ENCODE measurements at regions not wholly inside any gene's neighbourhood (a gene's known extent, or its start where the extent isn't known, plus 50 kb on each side); places are given as distances from the start of the nearest gene placed in this dataset.
"Not testable (repeated sequence)": the region's sequence is repeated elsewhere in the genome, so short reads cannot be mapped to it uniquely, and the experiment has no call there.

DNA sequence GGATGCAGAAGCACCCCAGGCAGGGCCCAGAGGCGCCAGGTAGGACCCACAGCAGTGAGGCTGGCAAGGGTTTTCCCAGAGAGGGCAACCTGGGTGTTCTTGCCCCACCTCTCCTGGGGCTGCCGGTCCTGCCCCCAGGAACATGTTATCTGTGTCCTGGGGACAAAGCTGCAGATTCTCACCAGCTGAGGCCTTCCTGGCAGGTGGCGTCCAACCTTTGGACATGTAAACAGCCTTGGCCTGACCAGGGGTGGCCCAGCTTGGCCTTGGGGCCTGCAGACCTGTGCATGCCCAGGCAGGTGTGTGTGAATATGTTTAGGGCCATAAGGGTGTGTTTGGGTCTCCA is 101.8 kb upstream of the LARP1 start:
- no peak for DNase-seq (ENCODE audit: low spot score)

DNA sequence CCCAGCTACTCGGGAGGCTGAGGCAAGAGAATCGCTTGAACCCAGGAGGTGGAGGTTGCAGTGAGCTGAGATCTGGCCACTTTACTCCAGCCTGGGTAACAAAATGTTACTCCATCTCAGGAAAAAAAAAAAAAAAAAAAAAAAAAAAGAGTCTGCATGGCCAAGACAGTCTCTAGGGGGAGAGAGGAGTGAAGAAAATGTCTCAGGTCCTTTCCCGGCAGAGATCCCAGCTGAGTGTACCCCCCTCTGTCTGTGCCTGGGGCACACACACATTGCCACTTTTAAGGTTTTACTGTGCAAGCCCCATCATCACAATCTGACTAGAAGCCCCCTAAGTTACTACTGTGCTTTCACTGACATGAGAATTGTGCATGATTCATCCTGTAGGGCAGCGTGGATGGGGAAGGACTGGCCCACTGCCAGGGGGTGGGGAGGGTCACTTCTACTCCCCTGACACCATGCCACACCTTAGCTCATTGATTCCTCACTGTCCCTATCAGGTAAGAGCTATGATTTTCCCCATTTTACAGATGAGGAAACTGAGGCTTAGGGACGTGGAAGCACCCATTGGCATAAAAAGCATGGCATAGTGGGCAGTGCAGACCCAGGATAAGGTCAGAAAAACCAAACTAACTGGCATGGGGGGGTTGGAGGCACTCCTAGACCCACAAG is 102.3 kb upstream of the LARP1 start:
- no peak for DNase-seq (ENCODE audit: low spot score)

DNA sequence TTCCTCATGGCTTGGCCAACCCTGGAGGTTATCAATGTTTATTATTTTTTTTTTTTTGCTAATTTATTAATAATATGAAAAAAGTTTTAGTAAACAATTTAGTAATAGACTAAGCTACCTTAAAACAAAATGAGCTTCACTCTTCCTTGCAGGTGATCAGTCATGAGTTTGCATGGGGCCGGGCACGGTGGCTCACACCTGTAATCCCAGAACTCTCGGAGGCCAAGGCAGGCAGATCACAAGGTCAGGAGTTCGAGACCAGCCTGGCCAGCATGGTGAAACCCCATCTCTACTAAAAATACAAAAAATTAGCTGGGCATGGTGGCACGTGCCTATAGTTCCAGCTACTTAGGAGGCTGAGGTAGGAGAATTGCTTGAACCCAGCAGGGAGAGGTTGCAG is 103.4 kb upstream of the LARP1 start:
- not testable (repeated sequence) for DNase-seq (ENCODE audit: low spot score)

DNA sequence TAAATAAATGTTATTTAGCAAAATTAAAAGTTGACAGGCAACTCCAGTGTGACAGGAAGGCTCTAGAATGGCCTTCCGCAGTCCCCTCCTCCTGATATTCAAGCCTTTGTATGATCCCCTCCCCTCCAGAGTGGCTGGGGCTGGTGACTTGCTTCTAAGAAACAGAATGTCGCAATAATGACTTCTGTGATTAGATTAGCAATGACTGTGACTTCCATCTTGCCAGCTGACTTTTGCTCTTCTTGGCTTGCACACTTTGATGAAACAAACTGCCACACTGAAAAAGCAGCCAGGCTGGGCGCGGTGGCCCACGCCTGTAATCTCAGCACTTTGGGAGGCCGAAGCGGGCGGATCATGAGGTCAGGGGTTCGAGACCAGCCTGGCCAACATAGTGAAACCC is 106.5 kb upstream of the LARP1 start:
- DNase-seq (ENCODE audit: low spot score) = no peak

DNA sequence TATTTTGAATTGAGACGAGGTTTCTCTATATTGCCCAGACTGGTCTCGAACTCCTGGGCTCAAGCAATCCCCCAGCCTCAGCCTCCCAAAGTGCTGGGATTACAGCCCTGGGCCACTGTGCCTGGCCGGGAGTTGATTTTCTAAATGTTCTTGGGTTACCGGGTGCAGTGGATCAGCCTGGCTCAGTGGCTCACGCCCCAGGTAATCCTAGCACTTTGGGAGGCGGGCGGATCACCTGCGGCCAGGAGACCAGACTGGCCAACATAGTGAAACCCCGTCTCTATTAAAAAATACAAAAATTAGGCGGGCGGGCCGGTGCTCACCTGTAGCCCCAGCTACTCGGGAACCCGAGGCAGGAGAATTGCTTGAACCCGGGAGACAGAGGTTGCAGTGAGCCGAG is 106.9 kb upstream of the LARP1 start:
- no peak for DNase-seq (ENCODE audit: low spot score)

DNA sequence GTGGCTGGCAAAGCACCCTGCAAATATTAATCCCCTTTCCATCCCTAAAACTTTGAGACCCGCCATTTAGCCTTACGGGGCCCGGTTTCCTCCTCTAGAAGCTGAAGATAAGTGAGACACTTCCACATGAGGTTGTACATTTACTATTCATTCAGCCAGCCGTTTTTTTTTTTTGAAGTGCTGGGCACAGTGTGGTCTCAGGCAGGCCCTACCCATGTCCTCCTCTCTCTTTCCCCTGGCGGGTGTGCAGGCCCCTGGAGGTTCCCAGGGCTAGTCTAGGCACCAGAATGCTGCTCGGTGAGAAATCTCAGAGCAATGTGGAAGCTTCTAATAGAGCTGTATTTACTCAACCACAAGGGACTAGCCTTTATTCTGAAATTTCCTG is 107.4 kb upstream of the LARP1 start:
- DNase-seq (ENCODE audit: low spot score) = no peak

DNA sequence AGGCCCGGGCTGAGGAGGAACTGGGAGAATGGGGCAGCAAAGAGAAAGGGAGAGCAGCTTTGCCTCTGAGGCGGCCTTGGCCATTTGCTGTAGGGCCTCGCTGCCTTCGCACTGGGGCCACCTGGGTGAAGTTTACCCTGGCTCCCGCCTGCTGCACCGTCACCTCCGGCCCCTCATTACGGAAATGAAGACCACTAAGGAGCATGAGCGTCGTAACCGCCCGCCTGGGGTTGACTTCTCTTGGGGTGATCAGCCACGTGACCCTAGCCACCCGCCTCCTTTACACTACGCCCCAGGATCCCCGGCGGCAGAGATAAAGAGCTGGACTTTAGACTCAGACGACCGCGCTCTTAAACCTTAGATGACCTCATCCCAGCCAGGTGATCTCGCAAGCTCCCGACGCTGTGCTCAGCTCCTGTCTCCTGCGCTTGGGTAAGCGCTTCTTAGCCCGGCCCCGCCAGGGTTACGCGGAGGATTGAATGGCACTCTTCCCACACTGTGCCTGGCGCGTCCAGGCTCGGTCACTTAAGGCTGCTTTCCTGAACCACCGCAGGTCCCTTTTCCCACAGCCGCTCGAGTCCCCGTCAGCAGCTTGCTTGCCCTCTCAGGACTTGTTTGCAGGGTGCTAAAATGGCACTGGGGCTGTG is 107.9 kb upstream of the LARP1 start:
- no peak for DNase-seq (ENCODE audit: low spot score)

DNA sequence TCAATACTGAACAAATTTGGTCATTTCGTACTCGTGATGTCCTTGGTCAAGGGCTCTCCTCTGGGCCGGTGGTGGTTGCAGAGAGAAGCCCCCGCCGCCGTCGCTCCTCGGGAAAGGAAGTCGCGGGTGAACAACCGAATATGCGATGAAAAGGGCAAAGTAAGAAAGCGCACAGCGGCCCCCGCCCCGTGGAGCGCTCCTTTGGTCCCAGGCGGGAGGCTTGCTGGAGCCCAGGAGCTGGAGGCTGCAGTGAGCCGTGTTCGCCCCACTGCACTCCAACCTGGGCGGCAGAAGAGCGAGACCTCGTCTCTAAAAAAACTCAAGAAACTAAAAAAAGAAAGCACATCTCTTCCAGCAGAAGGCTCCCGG is 108.4 kb upstream of the LARP1 start:
- no peak for DNase-seq (ENCODE audit: low spot score)

DNA sequence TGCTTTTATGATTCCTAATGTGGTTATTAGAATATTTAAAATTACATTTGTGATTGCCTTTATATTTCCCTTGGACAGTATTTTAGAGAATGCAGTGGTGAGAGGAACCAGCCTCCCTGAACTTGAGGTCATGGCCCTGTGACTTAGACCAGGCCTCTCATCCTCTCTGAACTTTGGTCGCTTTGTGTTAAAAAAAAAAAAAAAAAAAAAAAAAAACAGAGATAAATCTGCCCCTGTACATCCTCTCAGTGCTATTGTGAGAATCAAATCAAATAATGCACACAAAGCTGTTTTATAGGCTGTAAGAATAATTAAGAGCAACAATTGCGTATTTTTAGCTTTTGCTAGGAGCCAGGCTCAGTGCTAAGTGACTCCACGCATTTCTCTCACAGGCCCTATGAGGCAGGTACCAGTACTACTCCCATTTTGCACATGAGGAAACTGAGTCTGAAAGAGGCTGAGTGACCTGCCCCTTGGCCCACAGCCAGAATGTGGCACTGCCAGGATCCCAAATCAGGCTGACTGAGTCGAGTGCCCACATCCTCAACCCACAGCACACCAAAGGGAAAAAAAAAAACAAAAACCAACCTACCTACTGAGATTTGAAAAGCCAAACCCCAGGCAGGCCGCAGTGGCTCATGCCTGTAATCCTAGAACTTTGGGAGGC is 110.3 kb upstream of the LARP1 start:
- no peak for DNase-seq (ENCODE audit: low spot score)

DNA sequence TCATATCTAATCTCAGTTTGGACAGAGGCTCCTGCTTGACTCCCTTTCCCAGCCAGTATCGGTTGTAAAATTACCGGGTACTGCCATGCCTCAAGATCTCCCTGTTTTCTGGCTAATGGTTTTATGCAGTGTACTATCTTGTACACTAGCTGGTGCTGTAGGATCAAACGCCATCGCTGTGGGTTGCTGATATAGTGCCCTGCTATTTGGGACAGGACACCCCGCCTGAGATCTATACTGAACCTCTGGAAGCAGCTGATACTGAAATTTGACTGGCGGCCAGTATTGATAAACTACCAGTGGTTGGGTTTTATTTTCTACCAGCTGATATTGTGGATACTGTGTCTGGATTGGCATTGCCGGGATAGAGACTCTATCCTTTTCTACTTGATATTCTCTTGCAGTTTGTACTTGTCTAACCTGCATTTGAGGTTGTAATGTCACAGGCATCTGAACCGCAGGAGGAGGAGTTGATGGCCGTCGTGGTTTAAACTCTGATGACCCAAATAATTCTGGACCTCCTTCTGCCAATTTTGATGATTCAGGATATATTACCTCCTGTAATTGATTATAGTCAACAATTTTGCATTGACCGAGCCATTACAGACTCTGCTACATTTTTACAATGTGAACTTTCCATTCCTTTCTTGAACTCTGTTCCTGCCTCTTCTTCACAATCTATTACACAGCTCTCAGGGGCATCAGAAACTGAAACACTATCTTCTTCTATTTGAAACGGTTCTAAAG is 112.5 kb upstream of the LARP1 start:
- no peak for DNase-seq (ENCODE audit: low spot score)

DNA sequence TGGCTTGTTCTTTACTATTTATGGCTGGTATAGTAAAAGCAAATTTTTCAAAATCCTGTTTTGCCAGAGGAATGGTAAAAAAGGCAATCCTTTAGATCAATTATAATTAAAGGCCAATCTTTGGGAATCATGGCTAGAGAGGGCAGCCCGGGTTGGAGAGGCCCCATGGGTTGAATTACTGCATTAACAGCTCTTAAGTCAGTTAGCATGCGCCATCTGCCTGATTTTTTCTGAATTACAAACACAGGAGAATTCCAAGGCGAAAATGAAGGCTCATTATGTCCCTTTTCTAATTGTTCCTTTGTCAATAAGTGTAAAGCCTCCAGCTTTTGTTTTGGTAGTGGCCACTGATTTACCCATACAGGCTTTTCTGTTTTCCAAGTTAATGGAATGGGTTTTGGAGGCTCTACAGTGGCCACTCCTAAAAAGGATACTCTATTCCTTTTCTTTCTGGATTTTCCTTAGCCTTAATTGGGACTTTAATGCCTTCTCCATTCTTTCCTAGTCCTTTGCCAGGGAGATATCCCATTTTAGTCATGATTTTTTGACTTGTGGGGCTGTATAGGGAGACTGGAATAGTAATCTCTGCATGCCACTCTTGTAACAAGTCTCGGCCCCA is 114.9 kb upstream of the LARP1 start:
- not testable (repeated sequence) for DNase-seq (ENCODE audit: low spot score)

DNA sequence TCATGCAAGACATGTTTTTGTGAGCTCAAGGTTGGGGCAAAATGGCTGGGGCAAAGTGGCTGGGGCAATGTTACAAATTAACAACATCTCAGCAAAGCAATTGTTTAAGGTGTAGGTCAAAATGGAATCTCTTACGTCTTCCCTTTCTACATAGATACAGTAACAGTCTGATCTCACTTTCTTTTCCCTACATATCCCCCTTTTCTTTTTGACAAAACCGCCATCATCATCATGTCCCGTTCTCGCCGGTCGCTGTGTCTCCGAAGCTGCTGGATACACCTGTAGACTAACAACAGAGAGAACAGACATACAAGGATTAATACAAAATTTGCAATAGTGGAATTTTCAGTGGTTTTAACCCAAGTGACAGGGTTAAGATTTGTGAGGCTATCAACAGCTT is 118.4 kb upstream of the LARP1 start:
- not testable (repeated sequence) for DNase-seq (ENCODE audit: low spot score)

DNA sequence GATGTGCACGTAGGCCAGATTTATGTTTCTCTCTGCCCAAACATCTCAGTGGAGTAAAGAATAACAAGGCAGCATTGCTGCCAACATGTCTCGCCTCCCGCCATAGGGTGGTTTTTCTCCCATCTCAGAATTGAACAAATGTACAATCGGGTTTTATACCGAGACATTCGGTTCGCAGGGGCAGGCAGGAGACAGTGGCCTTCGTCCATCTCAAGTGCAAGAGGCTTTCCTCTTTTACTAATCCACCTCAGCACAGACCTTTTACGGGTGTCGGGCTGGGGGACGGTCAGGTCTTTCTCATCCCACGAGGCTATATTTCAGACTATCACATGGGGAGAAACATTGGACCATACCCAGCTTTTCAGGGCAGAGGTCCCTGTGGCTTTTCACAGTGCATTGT is 118.9 kb upstream of the LARP1 start:
- DNase-seq (ENCODE audit: low spot score) = not testable (repeated sequence)

DNA sequence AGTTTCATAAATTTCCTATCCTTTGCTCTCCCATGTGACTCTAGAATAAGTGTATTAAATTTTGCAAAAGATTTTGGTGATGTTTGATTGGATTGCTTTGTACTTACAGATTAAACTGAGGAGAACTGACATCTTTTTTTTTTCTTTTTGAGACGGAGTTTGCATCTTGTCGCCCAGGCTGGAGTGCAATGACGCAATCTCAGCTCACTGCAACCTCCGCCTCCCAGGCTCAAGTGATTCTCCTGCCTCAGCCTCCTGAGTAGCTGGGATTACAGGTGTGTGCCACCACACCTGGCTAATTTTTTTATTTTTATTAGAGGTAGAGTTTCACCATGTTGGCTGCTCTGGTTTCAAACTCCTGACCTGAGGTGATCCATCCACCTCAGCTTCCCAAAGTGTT is 121.4 kb upstream of the LARP1 start:
- DNase-seq (ENCODE audit: low spot score) = not testable (repeated sequence)

DNA sequence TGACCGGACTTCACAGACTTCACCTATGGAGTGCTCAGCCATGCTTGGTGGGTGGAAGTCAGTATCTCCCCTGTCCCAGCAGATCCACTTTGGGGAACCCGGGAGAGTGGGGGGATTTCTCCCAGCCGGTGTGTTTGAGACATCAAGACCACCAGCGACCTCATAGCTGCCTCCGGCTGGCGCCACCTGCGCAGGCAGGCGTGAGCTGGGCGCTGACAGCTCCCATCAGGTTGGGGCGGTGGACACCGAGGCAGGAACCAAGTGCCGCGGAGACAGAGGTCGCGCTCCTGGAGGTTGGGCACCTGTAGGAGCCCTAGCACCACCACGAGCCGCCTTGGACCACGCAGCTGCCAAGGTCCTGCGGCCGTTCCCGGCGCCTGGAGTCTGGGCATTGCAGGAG is 124.0 kb upstream of the LARP1 start:
- DNase-seq (ENCODE audit: low spot score) = no peak

DNA sequence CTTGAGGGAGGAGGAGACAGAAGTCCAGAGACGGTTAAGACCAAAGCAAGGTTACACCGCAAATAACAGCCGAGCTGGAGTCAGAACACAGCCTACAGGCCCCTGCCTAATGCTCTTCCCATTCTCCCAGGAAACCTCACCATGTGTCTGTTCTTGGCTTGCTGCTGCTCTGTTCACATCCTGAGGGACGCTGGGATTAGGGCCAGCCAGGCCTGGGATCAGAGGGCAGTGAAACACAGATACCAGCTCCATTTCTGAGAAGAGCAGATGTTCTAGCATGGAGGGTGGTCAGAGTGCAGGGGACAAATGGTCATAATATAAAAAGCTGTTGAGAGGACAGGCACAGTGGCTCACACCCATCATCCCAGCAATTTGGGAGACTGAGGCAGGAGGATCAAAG is 124.8 kb upstream of the LARP1 start:
- DNase-seq (ENCODE audit: low spot score) = no peak

DNA sequence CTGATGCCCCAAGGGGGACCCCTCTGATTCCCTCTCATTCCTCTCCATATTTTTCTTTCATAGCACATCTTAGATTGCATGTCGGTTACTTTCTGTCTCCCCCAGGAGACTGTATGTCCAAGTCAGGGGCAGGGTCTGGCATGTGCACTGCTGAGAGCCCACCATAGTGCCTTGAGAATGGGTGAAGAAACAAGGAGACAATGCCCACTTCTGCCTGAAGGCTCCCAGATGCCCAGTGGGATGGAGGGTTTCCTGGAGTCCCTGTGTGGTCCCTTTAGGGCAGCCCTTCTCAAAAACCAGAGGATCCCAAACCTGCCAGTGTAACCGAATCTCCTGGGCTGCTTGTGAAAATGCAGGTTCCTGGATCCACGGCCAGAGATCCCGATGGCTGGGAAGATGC is 126.5 kb upstream of the LARP1 start:
- no peak for DNase-seq (ENCODE audit: low spot score)

DNA sequence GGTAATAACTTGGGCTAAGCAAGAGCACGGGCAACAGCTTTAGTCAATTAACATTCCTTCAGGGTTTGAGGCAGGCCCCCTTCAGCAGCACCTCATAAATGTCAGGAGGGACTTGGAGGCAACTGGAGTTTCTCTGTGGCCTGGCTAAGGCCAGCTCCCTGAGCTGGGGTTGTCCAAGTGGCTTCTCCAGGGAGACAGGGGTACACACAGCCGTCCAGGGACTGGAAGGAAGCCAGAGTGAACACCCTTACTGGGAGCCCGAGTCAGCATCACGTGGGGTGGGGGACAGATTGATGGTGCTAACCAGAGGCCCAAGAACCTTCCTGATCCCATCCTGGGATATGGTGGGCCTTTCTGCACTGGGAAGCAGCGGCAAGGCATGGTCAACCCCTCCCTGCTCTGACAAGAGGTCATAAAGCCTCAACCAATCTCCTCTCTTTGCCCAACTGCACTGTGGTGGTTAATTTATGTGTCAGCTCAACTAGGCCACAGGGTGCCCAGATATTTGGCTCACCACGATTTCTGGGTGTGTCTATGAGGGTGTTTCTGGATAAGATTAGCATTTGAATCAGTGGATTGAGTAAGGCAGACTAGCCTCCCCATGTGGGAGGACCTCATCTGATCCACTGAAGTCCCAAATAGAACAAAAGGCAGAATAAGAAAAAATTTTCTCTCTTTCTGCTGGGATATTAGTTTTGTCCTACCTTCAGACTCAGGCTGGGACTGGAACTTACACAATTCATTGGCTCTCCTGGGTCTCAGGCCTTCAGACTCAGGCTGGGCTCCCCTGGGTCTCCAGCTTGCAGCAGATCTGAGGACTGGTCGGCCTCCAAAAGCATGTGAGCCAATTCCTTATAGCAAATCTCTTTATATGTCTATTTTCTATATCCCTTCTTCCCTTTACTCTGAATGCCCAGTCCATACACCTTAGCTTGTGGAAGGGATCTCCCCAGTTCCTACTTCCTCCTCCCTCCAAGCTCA is 127.2 kb upstream of the LARP1 start:
- no peak for DNase-seq (ENCODE audit: low spot score)

DNA sequence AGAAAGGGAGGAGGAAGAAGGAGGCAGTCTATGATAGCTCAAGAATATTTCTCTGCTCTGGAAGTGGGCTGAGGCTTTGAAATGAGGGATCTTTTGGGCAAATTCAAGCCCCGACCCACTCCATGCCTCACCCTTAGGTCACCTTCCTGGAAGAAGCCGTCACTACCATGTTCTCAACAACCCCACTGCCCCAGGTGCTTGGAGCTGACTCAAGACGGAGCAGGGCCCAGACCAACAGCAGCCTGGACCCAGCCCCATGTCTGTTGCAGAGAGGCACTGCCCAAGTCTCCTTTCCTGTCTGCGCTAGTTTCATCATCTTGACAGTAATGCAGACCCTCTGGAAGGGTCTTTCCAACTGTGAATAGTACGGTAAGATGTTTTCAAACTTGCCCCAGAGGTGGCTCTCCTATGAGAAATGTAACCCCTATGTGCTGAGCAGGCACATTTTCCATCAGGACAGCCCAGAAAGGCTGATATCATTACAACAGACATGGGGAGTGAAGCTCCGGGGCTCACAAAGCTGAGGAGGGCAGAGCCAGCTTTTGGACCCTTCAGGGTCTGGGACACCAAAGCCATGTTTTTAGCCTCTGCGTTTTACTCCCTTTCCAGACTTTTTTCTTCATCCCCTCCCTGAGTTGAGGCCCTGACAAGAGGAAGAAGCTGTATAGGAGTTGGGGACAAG is 128.2 kb upstream of the LARP1 start:
- DNase-seq (ENCODE audit: low spot score) = no peak

DNA sequence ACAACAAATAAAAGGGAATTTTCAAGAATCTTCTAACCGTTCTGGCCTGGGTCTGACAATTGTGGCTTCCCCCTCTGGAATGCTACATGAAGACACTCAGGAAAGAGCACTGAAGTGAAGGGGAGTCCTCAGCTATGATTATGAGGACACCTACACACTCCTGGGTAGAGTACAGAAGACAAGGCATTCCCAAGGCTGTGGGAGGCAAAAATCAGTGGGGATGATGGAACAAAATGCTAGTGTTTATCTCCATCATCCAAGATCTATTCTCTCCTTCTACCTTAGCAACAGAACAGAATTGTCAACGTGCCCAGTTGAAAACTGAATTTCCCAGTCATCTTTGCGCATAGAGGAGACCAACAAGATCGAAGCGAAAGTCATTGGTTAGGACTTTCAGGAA is 130.1 kb upstream of the LARP1 start:
- DNase-seq (ENCODE audit: low spot score) = no peak

DNA sequence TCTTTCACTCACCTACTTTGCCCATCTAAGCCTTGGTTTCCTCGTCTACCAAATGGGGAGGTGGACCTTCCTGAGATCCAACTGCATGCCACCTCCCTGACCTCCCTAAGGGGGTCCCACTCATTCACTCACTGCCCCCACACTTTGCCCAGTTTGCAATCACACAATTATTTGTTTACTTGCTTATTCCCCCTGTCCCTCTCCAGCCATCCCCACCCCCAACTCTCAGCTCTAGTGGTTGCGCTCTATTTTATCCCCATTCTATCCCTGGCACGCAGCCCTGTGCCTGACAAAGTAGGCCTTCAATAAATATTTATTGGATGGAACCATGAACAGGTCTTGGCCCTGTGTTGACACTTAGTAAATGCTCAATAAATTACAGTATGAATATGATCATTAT is 130.8 kb upstream of the LARP1 start:
- no peak for DNase-seq (ENCODE audit: low spot score)
